Esophagus (tissue), 2 donors: ENCODE measurements at regions not wholly inside any gene's neighbourhood (a gene's known extent, or its start where the extent isn't known, plus 50 kb on each side); places are given as distances from the start of the nearest gene placed in this dataset.

Source experiments
- H3K27ac ChIP-seq, 2 donors: one replicate each; pipeline ENCODE4 v1.5.1; 2013; ENCODE audit warnings: low read depth in 2 of 2, mild to moderate bottlenecking in 2 of 2, inconsistent platforms in 1 of 2, low read length in 1 of 2, moderate library complexity in 1 of 2
- H3K27me3 ChIP-seq, 2 donors: one replicate each; pipeline ENCODE4 v1.6.1; 2013; ENCODE audit warnings: low read length in 2 of 2, control low read depth in 1 of 2, mild to moderate bottlenecking in 1 of 2; ENCODE audit not compliant: insufficient read depth in 2 of 2, control insufficient read depth in 1 of 2
- H3K36me3 ChIP-seq, 2 donors: one replicate each; pipeline ENCODE4 v1.6.1; 2013; ENCODE audit warnings: low read length in 1 of 2; ENCODE audit not compliant: control insufficient read depth in 2 of 2, insufficient read depth in 2 of 2
- H3K4me1 ChIP-seq, 2 donors: one replicate each; pipeline ENCODE4 v1.6.1; 2013; ENCODE audit warnings: low read length in 1 of 2; ENCODE audit not compliant: control insufficient read depth in 2 of 2, insufficient read depth in 2 of 2
- H3K4me3 ChIP-seq, 2 donors: one replicate each; pipeline ENCODE4 v1.5.1; 2013; ENCODE audit warnings: low read length in 2 of 2, mild to moderate bottlenecking in 2 of 2, low read depth in 1 of 2, moderate library complexity in 1 of 2
- H3K9me3 ChIP-seq, 2 donors: one replicate each; pipeline ENCODE4 v1.6.1; 2013; ENCODE audit warnings: mild to moderate bottlenecking in 2 of 2, low read depth in 1 of 2, low read length in 1 of 2, moderate library complexity in 1 of 2; ENCODE audit not compliant: control insufficient read depth in 2 of 2, insufficient read depth in 1 of 2
- WGBS, 2 donors: extraction: QIAGEN DNeasy Blood & Tissue Kit; methylation state at CpG; one replicate each; pipeline ENCODE4 v1.1.7; 2013; 5-methylcytosine and 5-hydroxymethylcytosine counted together
- donor health status: healthy with polysubstance abuse.
- donor health status: Bipolar disorder and iron deficiency.

DNA sequence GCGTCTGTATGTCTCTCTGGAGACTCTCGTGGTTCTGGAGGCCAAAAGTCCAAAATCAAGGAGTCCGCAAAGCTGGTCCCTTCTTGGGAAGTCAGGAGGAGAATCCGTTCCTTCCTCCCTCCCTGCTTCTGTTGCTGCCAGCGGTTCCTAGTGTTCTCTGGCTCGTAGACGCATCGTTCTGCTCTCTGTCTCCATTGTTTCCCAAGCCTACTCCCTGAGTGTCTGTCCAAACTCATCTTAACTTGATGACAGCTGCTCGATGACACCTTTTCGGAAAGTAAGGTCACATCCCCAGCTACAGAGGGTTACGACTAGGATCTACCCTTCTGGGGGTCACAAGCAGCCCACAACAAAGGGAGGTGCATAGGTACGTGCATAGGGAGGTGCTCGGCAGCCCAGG lies 80.7 kb upstream of the FOXF1 start:
- WGBS, 2 donors: 79 to 84% methylated on average over 13 of the region's 13 CpGs
- Histone ChIP-seq H3K4me3 (no peak overlapping the region), H3K4me1 (peaks cover 0 to 5% of the 10 kb centered on the region in 2 donors), H3K9me3 (peaks cover 0 to 3% of the 10 kb centered on the region in 2 donors), H3K36me3 (no peaks in the 10 kb centered on the region), H3K27me3 (no peaks in the 10 kb centered on the region), H3K27ac (peak overlapping the region; percentile 26 to 38)

DNA sequence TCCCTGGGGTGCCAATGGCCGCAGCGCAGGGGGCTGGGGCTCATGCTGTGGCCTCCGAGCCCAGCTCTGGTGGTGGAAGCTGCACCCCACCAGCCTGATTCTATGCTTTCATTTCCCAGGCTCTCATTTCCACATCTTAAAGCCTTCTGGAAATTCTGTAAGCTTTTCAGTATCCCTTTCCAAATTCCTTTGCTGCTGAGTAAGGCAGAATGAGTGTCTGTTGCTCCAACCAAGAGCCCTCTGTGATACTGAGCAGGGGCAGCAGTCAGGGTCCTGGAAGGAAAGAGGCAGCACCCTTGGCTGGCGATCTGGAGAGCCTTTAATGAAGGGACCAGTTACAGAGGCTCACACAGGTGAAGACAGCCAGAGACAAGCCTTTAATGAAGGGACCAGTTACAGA lies 79.5 kb upstream of the FOXF1 start:
- Histone ChIP-seq H3K27me3 (no peaks in the 10 kb centered on the region), H3K4me3 (no peak overlapping the region), H3K36me3 (no peaks in the 10 kb centered on the region), H3K9me3 (peaks cover 0 to 3% of the 10 kb centered on the region in 2 donors), H3K27ac (peak overlapping the region; percentile 26 to 69), H3K4me1 (peaks cover 0 to 5% of the 10 kb centered on the region in 2 donors)
- WGBS, 2 donors: 78 to 81% methylated on average over 4 of the region's 4 CpGs

DNA sequence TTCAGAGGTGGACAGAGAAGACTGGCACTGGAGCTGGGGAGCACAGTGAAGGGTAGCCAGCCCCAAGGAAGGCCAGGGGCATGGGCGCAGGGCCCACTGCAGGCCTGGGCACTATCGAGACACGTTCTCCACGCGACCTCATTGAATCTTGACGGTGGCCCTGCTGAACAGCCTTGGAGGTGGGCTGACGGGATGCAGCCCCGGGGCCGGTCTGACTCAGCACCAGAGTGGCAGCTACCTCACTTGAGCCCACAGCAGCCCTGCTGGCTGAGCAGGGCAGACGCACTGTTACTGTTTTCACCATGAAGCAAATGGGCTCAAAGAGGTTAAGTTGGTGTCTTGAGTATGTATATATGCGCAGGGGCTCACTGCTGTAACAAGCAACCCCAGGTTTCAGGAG lies 78.8 kb upstream of the FOXF1 start:
- H3K9me3 ChIP-seq: peaks cover 0 to 3% of the 10 kb centered on the region in 2 donors
- peaks cover 0 to 5% of the 10 kb centered on the region in 2 donors for H3K4me1 ChIP-seq
- peak overlapping the region; percentile 34 to 69 for H3K27ac ChIP-seq
- H3K27me3 ChIP-seq: no peaks in the 10 kb centered on the region
- H3K36me3 ChIP-seq: no peaks in the 10 kb centered on the region
- no peak overlapping the region for H3K4me3 ChIP-seq
- 72 to 84% methylated on average over 11 of the region's 11 CpGs for WGBS, 2 donors

DNA sequence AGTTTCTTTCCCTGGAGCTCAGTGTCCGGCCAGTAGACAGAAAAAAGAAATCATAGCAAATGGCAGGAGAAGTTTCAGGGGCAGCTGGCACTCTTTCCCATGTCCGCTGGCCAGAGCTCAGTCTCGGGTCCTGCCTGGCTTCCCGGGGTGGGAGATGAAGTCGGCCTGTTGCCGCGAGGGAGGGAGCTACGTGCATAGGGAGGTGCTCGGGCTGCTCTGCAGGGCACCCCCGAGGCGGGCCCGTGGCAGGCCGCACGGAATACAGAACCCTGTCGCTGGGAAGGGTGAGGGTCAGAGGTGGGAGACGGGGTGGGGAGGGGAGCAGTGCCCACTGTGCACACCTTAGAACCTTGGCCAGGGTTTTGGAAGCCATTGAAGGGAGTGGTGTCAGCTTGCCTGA lies 78.3 kb upstream of the FOXF1 start:
- Histone ChIP-seq H3K27me3 (no peaks in the 10 kb centered on the region), H3K4me3 (no peak overlapping the region), H3K27ac (peak overlapping the region; percentile 57 to 69), H3K9me3 (peaks cover 0 to 3% of the 10 kb centered on the region in 2 donors), H3K4me1 (peaks cover 0 to 5% of the 10 kb centered on the region in 2 donors), H3K36me3 (no peaks in the 10 kb centered on the region)
- WGBS, 2 donors: 50 to 56% methylated on average over 16 of the region's 16 CpGs

DNA sequence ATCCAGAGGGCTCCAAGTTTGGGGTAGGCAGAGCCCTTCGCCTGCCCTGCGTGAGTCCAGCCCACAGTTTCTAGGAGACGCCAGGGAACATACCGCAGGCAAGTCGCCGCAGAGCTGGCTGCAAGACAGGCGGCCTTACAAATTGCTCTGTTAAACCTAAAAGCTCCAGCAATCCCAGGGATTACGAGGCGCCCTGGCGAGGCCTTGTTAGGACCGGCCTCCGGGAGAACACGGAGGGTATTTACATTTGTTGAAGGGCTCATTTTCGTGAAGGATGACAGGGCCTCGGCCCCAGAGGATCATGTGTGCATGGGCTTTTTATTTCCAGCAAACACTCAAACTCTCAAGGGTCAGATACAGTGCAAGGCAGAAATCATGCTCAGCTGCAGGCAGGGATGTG lies 77.6 kb upstream of the FOXF1 start:
- H3K27me3 ChIP-seq: no peaks in the 10 kb centered on the region
- H3K27ac ChIP-seq: peak overlapping the region; percentile 66 to 73
- WGBS, 2 donors: 28 to 37% methylated on average over 15 of the region's 15 CpGs
- no peak overlapping the region for H3K4me3 ChIP-seq
- H3K36me3 ChIP-seq: no peaks in the 10 kb centered on the region
- peaks cover 0 to 3% of the 10 kb centered on the region in 2 donors for H3K9me3 ChIP-seq
- H3K4me1 ChIP-seq: peaks cover 0 to 5% of the 10 kb centered on the region in 2 donors

DNA sequence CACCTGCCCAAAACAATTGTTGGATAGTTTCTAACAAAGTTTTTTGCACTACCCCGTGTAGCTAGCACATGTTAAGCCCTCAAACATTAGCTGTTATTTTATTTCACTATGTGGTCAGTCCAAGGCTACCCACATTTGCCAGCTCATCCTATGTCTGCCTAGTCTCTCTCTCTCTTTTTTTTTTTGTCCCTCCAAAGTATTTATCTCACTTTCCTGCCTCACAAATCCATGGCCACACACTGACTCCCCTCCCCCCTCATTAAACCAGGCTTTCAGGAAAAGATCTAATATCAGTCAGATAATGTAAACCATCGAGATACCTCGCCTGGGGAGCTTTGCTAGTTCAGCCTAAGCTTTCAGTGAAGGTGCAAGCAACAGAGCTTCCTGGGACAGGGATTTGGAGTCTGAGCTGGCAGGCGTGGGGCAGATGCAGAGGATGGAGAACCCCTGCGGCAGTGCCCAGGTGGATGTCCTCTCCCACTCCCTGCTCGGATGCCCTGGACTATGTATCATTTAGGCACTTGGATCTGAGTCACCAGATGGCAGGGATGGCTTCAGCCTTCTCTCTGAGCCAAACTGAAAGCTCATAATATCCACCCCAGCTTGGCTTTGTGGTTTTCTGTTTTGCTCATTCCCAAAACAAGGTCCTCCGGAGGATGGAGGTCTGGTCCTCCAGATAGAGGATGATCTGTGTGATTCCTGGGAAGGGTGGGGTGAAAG lies 73.7 kb upstream of the FOXF1 start:
- Histone ChIP-seq H3K4me1 (peaks cover 0 to 3% of the 10 kb centered on the region in 2 donors), H3K27ac (no peak overlapping the region), H3K27me3 (no peaks in the 10 kb centered on the region), H3K36me3 (no peaks in the 10 kb centered on the region), H3K9me3 (no peaks in the 10 kb centered on the region), H3K4me3 (no peak overlapping the region)
- WGBS, 2 donors: 64 to 68% methylated on average over 7 of the region's 7 CpGs

DNA sequence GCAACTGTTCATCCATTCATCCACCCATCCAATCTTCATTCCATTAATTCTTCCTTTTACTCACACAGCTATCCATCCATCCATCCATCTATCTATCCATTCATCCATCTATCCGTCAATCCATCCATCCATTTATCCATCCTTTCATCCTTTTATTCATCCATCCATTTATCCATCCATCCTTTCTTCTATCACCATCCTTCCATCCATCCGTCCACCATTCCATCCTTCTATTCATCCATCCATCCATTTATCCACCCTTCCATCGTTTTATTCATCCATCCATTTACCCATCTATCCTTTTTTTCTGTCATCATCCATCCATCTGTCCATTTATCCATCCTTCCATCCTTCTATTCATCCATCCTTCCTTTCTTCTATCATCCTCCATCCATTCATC lies 73.0 kb upstream of the FOXF1 start:
- Histone ChIP-seq H3K9me3 (no peaks in the 10 kb centered on the region), H3K4me1 (peaks cover 3% of the 10 kb centered on the region in 2 donors), H3K27ac (no peak overlapping the region), H3K27me3 (no peaks in the 10 kb centered on the region), H3K36me3 (no peaks in the 10 kb centered on the region), H3K4me3 (no peak overlapping the region)
- WGBS, 2 donors: 80 to 84% methylated on average over 3 of the region's 3 CpGs

DNA sequence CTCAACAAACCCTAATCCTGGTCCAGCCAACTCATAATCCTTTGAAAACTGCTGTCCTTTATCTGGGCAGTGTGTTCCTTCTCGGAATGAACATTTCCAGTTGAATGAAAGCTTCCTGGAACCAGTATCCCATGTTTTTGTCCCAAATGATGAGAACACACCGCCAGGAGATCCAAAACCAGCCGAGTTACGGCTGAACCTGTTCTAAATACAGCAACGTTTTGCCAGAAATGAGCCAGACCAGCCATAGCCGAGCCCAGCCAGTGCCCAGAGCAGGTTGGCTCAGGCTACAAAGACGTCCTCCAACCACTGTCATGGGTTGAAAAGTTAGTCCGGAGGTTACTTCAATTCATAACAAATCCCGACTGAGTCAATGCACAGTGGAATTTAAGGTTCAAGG lies 67.6 kb upstream of the FOXF1 start:
- Histone ChIP-seq H3K9me3 (peaks cover 0 to 2% of the 10 kb centered on the region in 2 donors), H3K27ac (no peak overlapping the region), H3K4me1 (peaks cover 2 to 3% of the 10 kb centered on the region in 2 donors), H3K27me3 (no peaks in the 10 kb centered on the region), H3K4me3 (no peak overlapping the region), H3K36me3 (no peaks in the 10 kb centered on the region)
- WGBS, 2 donors: 35 to 46% methylated on average over 9 of the region's 9 CpGs

DNA sequence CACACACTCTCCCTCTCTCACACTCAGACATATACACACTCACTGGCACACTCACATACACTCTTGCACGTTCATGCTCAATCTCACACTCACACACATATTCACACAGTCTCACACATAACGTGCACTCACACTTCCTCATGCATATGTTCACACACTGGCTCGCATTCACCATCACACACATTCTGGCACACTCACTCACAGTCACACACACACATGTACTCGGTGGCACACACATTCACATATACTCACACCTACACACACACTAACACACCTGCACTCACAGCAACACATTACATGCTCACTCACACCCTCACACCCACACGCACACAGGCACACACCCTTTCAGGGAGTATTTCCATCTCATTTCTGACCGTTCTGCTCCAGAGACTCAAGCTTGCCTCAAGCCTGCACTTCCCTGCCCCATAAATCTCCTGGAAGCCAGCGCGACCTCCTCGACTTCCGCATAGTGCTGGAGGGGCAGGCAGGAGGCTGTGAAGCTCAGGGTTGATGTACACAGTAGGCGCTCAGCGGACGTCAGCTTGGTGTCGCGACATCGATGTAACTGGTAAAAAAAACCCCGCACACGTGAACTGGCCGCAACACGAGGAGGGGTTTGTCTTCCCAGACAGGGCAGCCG lies 66.7 kb upstream of the FOXF1 start:
- Histone ChIP-seq H3K36me3 (no peaks in the 10 kb centered on the region), H3K27ac (no peak overlapping the region), H3K27me3 (no peaks in the 10 kb centered on the region), H3K4me1 (peaks cover 3 to 5% of the 10 kb centered on the region in 2 donors), H3K9me3 (peaks cover 0 to 3% of the 10 kb centered on the region in 2 donors), H3K4me3 (no peak overlapping the region)
- WGBS, 2 donors: 63 to 65% methylated on average over 21 of the region's 21 CpGs

DNA sequence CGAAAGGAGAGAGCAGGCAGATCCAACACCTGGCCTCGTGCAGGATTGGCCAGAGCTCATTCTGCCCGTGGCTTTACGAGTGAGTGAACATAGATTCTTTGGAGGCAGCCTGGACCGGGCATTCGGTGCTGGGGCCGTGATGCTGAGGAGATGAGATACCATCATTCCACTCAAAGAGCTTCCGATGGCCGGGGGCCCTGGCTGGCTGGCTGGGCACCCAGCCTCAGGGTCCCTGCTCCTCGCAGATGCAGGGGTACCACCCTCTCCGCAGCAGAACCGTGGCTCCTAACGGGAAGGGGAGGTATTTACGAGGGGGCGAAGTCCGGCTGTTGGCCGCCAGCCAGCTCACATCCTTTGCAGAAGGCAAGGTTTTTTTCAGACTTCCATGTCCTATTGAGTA lies 66.1 kb upstream of the FOXF1 start:
- Histone ChIP-seq H3K36me3 (no peaks in the 10 kb centered on the region), H3K4me3 (no peak overlapping the region), H3K27ac (no peak overlapping the region), H3K27me3 (no peaks in the 10 kb centered on the region), H3K4me1 (peaks cover 3 to 5% of the 10 kb centered on the region in 2 donors), H3K9me3 (peaks cover 0 to 3% of the 10 kb centered on the region in 2 donors)
- WGBS, 2 donors: 30 to 39% methylated on average over 17 of the region's 17 CpGs
